ENCODE measurements at regions not wholly inside any gene's neighbourhood (a gene's known extent, or its start where the extent isn't known, plus 50 kb on each side); places are given as distances from the start of the nearest gene placed in this dataset.
A peak's percentile ranks its signal among the peaks of the same experiment; 100 is the strongest.

DNA sequence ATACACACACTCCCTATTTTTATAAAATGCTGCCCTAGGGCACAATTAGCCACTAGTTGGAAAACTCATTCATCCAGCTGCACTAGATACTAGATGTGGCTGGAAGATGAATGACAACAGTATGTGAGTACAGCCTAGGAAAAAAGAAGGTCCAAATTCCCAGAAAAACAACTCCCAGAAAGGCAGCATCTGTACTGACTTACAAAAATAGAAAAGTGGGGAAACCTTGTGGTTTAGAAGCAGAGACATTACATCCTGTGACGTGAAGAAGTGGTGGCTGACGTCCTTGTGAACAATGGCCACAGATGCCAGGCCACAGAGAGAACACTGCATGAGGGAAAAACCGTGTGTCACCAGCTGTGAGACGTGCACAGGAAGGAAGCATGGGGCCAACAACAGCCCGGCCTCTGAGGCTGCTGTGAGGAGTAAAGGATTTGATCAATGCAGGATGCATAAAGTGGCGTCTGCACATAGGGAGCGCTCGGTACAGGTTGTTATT, 81.2 kb downstream of the SPRY1 start (continued):
- TF ChIP-seq STAT6 (CRISPR knock-in tag; conservative IDR thresholded peaks at IDR 0.05; ENCODE audit: low read depth): no peak

DNA sequence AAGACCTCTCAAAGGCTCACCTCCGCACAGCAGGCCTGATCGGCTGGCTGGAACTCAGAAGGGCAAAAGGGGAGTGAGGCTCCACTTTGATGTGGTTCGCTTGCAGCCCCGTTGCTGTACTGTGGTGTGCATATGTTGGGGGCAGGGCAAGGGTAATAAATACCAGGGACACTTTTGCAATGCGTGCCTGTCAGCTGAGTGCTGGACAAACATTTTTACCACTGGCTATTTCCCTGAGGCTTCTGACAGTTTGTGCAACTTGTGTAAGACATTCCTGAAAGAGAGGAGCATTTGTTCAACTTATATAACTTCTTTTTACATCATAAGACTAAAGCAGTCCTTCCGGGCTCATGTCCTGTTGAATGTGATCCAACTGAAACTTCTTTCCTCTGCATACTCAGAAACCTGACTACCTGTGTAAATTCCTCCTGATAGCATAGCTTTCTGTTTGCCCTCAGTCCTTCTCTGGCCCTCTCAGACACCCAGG, 82.3 kb downstream of the SPRY1 start:
- H3K27me3 Mint-ChIP-seq (ENCODE audit: low read depth): no peaks in the 10 kb centered on the region
- DNase-seq (ENCODE audit: low spot score) (no peak), ATAC-seq (peak; percentile 75)
- H3K4me1 Mint-ChIP-seq: peaks cover 25% of the 10 kb centered on the region
- POLR2A ChIA-PET: no interaction called here
- TF ChIP-seq GABPB1 (CRISPR knock-in tag; IDR thresholded peaks at IDR 0.05) (peak; percentile 93), MYBL2 (CRISPR knock-in tag; IDR thresholded peaks at IDR 0.05) (no peak)
- no peak overlapping the region for H3K4me3 Mint-ChIP-seq
- H3K36me3 Mint-ChIP-seq: no peaks in the 10 kb centered on the region
- 0 out of 2 replicates have a peak overlapping the region, but pooled peaks have one; percentile 20 for H3K27ac Mint-ChIP-seq
- CTCF ChIA-PET: interaction anchor here (0.7 to 1.6 kb wide), 2 partner anchors 10 to 77 kb away, joined by 3 read pairs; no protein-coding TSS in a partner anchor
- H3K9me3 Mint-ChIP-seq: no peaks in the 10 kb centered on the region

GRCh38 chr4:123479944-123480343, 83.3 kb downstream of the SPRY1 start:
- H3K4me3 Mint-ChIP-seq: no peak overlapping the region
- no peaks in the 10 kb centered on the region for H3K27me3 Mint-ChIP-seq (ENCODE audit: low read depth)
- H3K4me1 Mint-ChIP-seq: peaks cover 25% of the 10 kb centered on the region
- H3K36me3 Mint-ChIP-seq: no peaks in the 10 kb centered on the region
- TF ChIP-seq NFATC4 (CRISPR knock-in tag; IDR thresholded peaks at IDR 0.05) (no peak), ATF1 (CRISPR knock-in tag; IDR thresholded peaks at IDR 0.05) (no peak), GABPB1 (CRISPR knock-in tag; IDR thresholded peaks at IDR 0.05) (peak; percentile 79), NFYB (CRISPR knock-in tag; conservative IDR thresholded peaks at IDR 0.05; ENCODE audit: low read depth) (no peak), HMGA2 (CRISPR knock-in tag; IDR thresholded peaks at IDR 0.05) (no peak), ZMAT4 (CRISPR knock-in tag; IDR thresholded peaks at IDR 0.05) (no peak), ZNF121 (CRISPR knock-in tag; IDR thresholded peaks at IDR 0.05) (0 out of 2 replicates have a peak, but pooled peaks have one; percentile 78)
- TF ChIP-seq, protein P1, sequence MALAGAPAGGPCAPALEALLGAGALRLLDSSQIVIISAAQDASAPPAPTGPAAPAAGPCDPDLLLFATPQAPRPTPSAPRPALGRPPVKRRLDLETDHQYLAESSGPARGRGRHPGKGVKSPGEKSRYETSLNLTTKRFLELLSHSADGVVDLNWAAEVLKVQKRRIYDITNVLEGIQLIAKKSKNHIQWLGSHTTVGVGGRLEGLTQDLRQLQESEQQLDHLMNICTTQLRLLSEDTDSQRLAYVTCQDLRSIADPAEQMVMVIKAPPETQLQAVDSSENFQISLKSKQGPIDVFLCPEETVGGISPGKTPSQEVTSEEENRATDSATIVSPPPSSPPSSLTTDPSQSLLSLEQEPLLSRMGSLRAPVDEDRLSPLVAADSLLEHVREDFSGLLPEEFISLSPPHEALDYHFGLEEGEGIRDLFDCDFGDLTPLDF (CRISPR knock-in tag; IDR thresholded peaks at IDR 0.05): no peak
- no peak overlapping the region for H3K27ac Mint-ChIP-seq
- CTCF ChIA-PET: interaction anchor here (1.6 kb wide), 1 partner anchor 76 kb away, joined by 3 read pairs; no protein-coding TSS in a partner anchor
- ATAC-seq (no peak), DNase-seq (ENCODE audit: low spot score) (no peak)
- POLR2A ChIA-PET: no interaction called here
- H3K9me3 Mint-ChIP-seq: no peaks in the 10 kb centered on the region

GRCh38 chr4:123480706-123481418, 84.3 kb downstream of the SPRY1 start:
- CTCF ChIA-PET: no interaction called here
- H3K9me3 Mint-ChIP-seq: no peaks in the 10 kb centered on the region
- H3K27ac Mint-ChIP-seq: peak overlapping the region; percentile 51; the same call in 1 of the 2 replicates
- H3K4me3 Mint-ChIP-seq: no peak overlapping the region
- POLR2A ChIA-PET: no interaction called here
- DNase-seq (ENCODE audit: low spot score): no peak
- no peak for ATAC-seq
- H3K27me3 Mint-ChIP-seq (ENCODE audit: low read depth): no peaks in the 10 kb centered on the region
- no peaks in the 10 kb centered on the region for H3K36me3 Mint-ChIP-seq
- peaks cover 28% of the 10 kb centered on the region for H3K4me1 Mint-ChIP-seq
- TF ChIP-seq IRF2 (CRISPR knock-in tag; IDR thresholded peaks at IDR 0.05; ENCODE audit: borderline replicate concordance, low read depth) (no peak), RORB (CRISPR knock-in tag; IDR thresholded peaks at IDR 0.05) (no peak), GRHL2 (CRISPR knock-in tag; IDR thresholded peaks at IDR 0.05; ENCODE audit: insufficient replicate concordance, severe bottlenecking) (no peak), ZNF396 (CRISPR knock-in tag; IDR thresholded peaks at IDR 0.05; ENCODE audit: borderline replicate concordance) (no peak), FOXP4 (CRISPR knock-in tag; IDR thresholded peaks at IDR 0.05) (no peak), CREB1 (CRISPR knock-in tag; IDR thresholded peaks at IDR 0.05) (no peak), ZNF416 (CRISPR knock-in tag; IDR thresholded peaks at IDR 0.05) (no peak), ESRRA (CRISPR knock-in tag; IDR thresholded peaks at IDR 0.05; ENCODE audit: borderline replicate concordance) (no peak), TEAD1 (CRISPR knock-in tag; IDR thresholded peaks at IDR 0.05) (no peak)
- TF ChIP-seq, protein P2, sequence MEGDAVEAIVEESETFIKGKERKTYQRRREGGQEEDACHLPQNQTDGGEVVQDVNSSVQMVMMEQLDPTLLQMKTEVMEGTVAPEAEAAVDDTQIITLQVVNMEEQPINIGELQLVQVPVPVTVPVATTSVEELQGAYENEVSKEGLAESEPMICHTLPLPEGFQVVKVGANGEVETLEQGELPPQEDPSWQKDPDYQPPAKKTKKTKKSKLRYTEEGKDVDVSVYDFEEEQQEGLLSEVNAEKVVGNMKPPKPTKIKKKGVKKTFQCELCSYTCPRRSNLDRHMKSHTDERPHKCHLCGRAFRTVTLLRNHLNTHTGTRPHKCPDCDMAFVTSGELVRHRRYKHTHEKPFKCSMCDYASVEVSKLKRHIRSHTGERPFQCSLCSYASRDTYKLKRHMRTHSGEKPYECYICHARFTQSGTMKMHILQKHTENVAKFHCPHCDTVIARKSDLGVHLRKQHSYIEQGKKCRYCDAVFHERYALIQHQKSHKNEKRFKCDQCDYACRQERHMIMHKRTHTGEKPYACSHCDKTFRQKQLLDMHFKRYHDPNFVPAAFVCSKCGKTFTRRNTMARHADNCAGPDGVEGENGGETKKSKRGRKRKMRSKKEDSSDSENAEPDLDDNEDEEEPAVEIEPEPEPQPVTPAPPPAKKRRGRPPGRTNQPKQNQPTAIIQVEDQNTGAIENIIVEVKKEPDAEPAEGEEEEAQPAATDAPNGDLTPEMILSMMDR (IDR thresholded peaks at IDR 0.05): no peak
- TF ChIP-seq, protein P3, sequence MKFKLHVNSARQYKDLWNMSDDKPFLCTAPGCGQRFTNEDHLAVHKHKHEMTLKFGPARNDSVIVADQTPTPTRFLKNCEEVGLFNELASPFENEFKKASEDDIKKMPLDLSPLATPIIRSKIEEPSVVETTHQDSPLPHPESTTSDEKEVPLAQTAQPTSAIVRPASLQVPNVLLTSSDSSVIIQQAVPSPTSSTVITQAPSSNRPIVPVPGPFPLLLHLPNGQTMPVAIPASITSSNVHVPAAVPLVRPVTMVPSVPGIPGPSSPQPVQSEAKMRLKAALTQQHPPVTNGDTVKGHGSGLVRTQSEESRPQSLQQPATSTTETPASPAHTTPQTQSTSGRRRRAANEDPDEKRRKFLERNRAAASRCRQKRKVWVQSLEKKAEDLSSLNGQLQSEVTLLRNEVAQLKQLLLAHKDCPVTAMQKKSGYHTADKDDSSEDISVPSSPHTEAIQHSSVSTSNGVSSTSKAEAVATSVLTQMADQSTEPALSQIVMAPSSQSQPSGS (CRISPR knock-in tag; IDR thresholded peaks at IDR 0.05; ENCODE audit: borderline replicate concordance, low read depth): no peak

Measured in WTC11 (cell line).